H1 (cell line): ENCODE measurements at regions not wholly inside any gene's neighbourhood (a gene's known extent, or its start where the extent isn't known, plus 50 kb on each side); places are given as distances from the start of the nearest gene placed in this dataset.

ENCODE experiments used
- CTCF ChIP-seq, 3 experiments: IDR thresholded peaks; 1 replicate in 2 of 3; 2 replicates in 1 of 3; pipeline versions ENCODE4 v1.5.1 to v1.6.1; 2011; ENCODE audit warnings: low read length in 3 of 3, mild to moderate bottlenecking in 3 of 3, inconsistent platforms in 2 of 3, low read depth in 1 of 3, moderate library complexity in 1 of 3; ENCODE audit not compliant: insufficient read depth in 1 of 3; ENCODE audit errors: control extremely low read depth in 1 of 3
- EP300 ChIP-seq, 2 experiments: IDR thresholded peaks; 1 replicate in 1 of 2; 2 replicates in 1 of 2; pipeline ENCODE4 v1.6.1; 2011 to 2012; ENCODE audit warnings: low read depth in 2 of 2, low read length in 2 of 2, mild to moderate bottlenecking in 2 of 2, borderline replicate concordance in 1 of 2, inconsistent platforms in 1 of 2, moderate library complexity in 1 of 2
- HDAC6 ChIP-seq: IDR thresholded peaks from one replicate; pipeline ENCODE4 v1.7.1; 2012; ENCODE audit warnings: low read depth, mild to moderate bottlenecking, inconsistent platforms, low read length, moderate library complexity
- KDM1A ChIP-seq: fragments of 200-600, 300-600 bp; sonication (generic); IDR thresholded peaks from 2 replicates; pipeline ENCODE4 v1.7.1; 2016; ENCODE audit warnings: mild to moderate bottlenecking, low read length, borderline replicate concordance
- NRF1 ChIP-seq: IDR thresholded peaks from 2 replicates; pipeline ENCODE4 v1.6.1; 2011; ENCODE audit warnings: mild to moderate bottlenecking, low read depth, low read length, improper control_type of control experiment
- POU5F1 ChIP-seq: IDR thresholded peaks from 2 replicates; pipeline ENCODE4 v1.6.1; 2011; ENCODE audit warnings: low read depth, mild to moderate bottlenecking, low read length, moderate library complexity
- YY1 ChIP-seq: IDR thresholded peaks from 2 replicates; pipeline ENCODE4 v1.6.1; 2011; ENCODE audit warnings: low read depth, mild to moderate bottlenecking, low read length
- TF ChIP-seq, protein P1 (sequence below): IDR thresholded peaks from 2 replicates; pipeline ENCODE4 v1.6.1; 2011; ENCODE audit warnings: low read length, improper control_type of control experiment
- TF ChIP-seq, protein P2 (sequence below): IDR thresholded peaks from 2 replicates; pipeline ENCODE4 v1.6.1; 2012; ENCODE audit warnings: low read length, inconsistent platforms

GRCh38 chr18:5608846-5609245 lies 65.0 kb upstream of the EPB41L3 start:
- TF ChIP-seq, protein P1, sequence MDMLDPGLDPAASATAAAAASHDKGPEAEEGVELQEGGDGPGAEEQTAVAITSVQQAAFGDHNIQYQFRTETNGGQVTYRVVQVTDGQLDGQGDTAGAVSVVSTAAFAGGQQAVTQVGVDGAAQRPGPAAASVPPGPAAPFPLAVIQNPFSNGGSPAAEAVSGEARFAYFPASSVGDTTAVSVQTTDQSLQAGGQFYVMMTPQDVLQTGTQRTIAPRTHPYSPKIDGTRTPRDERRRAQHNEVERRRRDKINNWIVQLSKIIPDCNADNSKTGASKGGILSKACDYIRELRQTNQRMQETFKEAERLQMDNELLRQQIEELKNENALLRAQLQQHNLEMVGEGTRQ: no peak
- TF ChIP-seq CTCF (IDR thresholded peaks at IDR 0.05; ENCODE audit: control extremely low read depth in 1 of 3, insufficient read depth in 1 of 3, low read depth in 1 of 3, low read length in 3 of 3): no peak
- TF ChIP-seq POU5F1: no peak
- TF ChIP-seq YY1: no peak
- TF ChIP-seq KDM1A: no peak
- TF ChIP-seq EP300 (IDR thresholded peaks at IDR 0.05; ENCODE audit: borderline replicate concordance in 1 of 2, low read depth in 2 of 2, low read length in 2 of 2): no peak
- TF ChIP-seq, protein P2, sequence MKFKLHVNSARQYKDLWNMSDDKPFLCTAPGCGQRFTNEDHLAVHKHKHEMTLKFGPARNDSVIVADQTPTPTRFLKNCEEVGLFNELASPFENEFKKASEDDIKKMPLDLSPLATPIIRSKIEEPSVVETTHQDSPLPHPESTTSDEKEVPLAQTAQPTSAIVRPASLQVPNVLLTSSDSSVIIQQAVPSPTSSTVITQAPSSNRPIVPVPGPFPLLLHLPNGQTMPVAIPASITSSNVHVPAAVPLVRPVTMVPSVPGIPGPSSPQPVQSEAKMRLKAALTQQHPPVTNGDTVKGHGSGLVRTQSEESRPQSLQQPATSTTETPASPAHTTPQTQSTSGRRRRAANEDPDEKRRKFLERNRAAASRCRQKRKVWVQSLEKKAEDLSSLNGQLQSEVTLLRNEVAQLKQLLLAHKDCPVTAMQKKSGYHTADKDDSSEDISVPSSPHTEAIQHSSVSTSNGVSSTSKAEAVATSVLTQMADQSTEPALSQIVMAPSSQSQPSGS: no peak
- TF ChIP-seq HDAC6: no peak
- no peak for TF ChIP-seq NRF1
